ENCODE measurements at regions not wholly inside any gene's neighbourhood (a gene's known extent, or its start where the extent isn't known, plus 50 kb on each side); places are given as distances from the start of the nearest gene placed in this dataset.

DNA sequence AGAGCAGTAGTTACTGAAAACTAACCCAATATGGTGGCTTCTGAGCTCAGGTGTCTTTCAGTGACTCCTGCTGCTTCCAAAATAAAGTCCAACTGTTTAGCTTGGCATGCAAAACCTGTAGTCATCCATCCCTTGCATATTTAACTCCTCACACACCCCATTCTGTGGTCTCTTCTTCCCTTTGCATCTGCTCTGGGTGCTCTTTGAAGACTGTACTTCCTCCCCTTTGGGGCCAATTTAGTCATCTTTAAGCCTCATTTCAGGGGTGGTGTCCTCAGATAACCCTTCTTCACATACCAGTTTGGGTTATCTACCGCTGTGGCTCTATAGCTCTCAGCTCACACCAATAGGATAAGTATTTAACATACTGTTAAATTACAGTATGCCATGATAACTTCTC, 209.9 kb upstream of the DMRT1 start:
- peak in 1 of 4 experiments; percentile 18 for DNase-seq

GRCh38 chr9:633461-633860, 208.0 kb upstream of the DMRT1 start:
- no peak for DNase-seq

GRCh38 chr9:636931-637591, 204.4 kb upstream of the DMRT1 start:
- DNase-seq, result no peak

DNA sequence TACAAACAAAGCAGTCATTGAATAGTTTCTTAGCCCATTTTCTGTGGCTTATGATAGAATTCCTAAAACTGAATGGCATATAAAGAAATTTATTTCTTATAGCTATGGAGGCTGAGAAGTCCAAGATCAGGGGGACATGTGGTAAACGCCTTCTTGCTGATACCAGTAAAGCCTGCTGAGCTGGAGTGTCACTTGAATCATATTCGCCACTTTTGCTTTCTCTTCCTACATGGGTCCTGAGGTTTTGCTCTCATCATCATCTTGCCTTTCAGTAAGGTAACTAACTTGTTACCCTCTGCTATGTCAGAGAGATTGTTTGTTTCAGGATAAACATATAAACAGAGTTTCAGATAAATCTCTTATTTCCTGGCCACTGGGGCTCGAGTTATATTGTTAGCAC, 203.3 kb upstream of the DMRT1 start:
- DNase-seq, result no peak

- peak in 3 of 4 experiments; percentile 33 to 69 (median 66) for DNase-seq
These were observed 199.5 kb upstream of the DMRT1 start for GRCh38 chr9:642014-642413.

GRCh38 chr9:643966-644365, 197.5 kb upstream of the DMRT1 start:
- peak in 2 of 4 experiments; percentile 50 to 53 for DNase-seq

DNA sequence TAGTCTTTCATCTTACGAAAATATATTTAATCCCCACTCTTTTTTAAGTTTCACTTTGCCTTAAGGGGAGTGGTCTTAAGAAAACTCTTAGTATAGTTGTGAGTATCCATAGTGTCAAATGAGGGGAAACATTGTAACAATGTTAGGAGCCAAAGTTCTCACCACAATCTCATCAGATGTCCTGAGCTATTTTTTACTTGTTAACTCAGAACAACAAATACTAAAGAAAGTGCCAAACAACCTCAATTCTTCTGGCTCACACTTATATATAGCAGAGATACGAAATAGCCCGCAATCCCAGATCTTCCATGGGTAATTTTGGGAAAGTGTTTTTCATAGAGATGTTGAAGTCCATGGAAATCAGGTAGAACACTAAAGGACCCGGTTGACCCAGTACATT, 194.0 kb upstream of the DMRT1 start:
- no peak for DNase-seq

GRCh38 chr9:649128-650074, 192.1 kb upstream of the DMRT1 start:
- DNase-seq, result no peak

GRCh38 chr9:650362-650761, 191.1 kb upstream of the DMRT1 start:
- DNase-seq, result peak; percentile 26 to 59 (median 43)

DNA sequence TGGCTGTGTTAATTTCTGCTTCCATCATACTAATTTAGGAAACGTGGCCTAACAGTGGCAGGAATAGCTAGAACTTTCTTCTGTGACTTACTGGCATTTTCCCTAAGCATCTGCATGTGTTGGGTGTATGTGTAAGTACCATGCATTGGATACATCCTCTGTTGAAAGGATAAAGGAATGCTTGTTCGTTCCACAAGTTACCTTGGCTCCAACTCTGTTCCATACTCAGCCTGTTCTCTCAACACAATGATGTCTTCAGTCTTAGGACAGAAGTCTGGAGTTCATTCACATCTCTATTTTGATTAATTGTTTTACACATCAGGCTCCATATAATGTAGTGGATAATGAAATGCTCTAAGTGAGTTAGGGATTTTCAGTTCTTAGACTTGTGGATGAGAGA, 190.1 kb upstream of the DMRT1 start:
- DNase-seq, result no peak

DNA sequence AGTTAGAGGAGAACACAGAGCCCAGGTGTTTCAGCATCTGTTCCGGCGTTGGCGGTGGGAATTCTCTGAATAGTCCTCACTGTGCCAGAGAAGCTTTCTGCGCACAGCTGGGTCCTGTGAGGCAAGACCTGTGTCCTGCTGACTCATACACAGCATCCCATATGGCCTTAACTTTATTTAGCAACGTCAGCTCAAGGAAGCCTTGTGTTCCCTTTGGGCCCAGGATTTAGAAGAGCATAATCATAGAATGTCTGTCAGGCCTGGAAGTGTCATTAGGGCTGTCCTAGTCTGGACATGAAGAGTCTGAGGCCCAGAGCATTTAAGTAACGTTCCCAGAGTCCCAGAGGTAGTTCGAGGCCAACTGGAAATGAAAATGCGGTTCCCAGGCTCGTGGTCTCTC, 188.6 kb upstream of the DMRT1 start:
- peak; percentile 65 to 84 (median 78) for DNase-seq

GRCh38 chr9:653421-653820, 188.1 kb upstream of the DMRT1 start:
- DNase-seq, result no peak

DNA sequence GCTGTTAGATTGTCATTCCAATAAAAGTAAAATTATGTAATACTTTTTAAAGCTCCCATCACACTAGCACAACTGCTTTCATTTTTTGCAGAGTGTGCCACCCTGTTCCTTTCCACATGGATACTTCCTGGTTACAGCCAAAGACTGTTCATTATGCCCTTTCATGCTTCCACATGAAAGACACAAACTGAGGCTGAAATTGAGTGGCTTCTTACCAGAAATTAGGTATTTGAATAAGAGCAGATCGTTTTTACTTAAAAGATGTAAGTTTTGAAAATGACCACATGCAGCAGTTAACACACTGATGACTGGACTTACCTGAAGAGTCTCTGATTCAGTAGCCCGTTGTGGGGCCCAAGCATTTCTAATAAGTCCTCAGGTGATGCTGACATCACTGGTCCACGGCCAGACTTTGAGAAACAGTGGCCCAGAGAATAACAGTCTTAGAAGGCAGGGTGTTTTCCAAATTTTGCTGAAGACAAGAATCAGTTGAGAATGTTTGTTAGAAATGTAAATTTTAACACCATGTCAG, 187.6 kb upstream of the DMRT1 start:
- peak in 3 of 4 experiments; percentile 16 to 34 (median 31) for DNase-seq

- DNase-seq, result peak in 3 of 4 experiments; percentile 34 to 44 (median 40)
These were observed 185.6 kb upstream of the DMRT1 start for GRCh38 chr9:655875-656274.

- peak; percentile 15 to 73 (median 45) for DNase-seq
These were observed 184.4 kb upstream of the DMRT1 start for GRCh38 chr9:656926-657568.

GRCh38 chr9:659286-659685, 182.2 kb upstream of the DMRT1 start:
- no peak for DNase-seq

DNA sequence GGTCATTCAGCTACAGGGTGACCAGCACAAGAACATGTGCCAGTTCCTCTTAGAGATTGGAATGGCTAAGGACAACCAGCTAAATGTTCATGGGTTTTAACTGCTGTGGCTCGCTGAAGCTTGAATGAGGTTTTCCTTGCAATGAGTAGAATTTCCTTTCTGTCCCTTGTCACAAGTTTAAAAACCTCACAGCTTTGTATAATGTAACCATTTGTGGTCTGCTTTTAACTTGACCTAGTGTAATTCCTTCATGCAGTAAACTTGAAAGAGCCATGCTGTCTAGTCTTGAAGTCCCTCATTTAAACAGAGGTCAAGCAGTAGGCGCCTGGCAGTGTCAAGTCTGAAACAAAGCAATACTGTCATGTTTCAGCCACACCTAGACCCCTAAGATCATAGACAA, 181.3 kb upstream of the DMRT1 start:
- peak in 1 of 4 experiments; percentile 32 for DNase-seq

DNA sequence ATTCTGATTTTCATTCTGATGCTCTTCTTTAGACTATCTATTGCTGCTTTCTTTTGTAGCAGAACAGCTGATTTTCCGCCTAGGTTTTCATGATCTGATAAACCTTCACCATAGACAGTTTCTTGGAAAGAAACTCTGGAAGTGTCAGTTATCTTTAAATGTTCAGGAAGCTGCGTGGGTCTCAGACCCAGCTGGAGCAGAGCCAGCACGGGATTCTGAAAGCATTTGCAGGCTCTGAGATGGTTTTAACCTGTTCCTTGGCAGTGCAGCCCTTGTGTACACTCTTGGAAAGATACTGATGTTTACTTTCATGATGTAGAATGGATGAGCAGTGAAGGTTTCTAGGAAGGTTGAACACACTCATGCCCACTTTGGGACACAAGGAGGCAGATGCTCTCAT, 178.0 kb upstream of the DMRT1 start:
- DNase-seq, result no peak

- DNase-seq, result no peak
These were observed 176.2 kb upstream of the DMRT1 start for GRCh38 chr9:665296-665695.

DNA sequence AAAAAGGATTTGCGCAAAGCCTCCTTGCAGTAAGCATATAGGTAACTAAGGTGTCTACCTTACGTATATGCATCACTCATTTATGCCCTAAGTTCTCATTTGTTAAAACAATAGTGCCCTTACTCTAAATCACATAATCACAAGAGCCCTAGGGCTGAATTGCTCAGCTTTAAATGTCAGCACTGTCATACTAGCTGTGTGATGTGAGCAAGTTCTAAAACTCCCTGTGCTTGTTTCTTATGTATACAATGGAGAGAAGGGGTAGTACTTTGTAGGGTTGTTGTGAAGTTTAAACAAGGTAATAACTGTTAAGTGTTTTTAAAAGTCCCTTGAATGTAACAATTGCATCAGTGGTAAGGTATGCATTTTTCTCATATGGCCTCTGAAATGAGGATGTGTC, 169.5 kb upstream of the DMRT1 start:
- no peak for DNase-seq

DNA sequence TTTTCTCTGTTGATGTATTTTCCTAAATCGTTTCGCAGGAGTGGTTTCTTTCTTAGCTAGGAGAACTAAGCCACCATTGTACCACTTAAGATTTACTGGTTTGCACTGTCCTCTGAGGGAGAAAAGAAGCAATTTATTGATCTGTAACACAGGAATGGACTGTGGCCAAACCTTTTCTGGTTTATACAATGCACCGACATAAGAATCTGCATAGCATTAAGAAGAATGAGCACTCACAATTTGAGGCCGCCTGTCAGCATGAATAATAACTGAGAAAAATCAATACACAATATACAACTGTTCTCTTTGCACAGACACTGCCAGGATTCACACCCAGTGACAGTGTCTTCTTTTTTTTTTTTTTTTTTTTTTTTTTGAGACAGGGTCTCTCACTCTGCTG, 168.6 kb upstream of the DMRT1 start:
- no peak for DNase-seq

DNA sequence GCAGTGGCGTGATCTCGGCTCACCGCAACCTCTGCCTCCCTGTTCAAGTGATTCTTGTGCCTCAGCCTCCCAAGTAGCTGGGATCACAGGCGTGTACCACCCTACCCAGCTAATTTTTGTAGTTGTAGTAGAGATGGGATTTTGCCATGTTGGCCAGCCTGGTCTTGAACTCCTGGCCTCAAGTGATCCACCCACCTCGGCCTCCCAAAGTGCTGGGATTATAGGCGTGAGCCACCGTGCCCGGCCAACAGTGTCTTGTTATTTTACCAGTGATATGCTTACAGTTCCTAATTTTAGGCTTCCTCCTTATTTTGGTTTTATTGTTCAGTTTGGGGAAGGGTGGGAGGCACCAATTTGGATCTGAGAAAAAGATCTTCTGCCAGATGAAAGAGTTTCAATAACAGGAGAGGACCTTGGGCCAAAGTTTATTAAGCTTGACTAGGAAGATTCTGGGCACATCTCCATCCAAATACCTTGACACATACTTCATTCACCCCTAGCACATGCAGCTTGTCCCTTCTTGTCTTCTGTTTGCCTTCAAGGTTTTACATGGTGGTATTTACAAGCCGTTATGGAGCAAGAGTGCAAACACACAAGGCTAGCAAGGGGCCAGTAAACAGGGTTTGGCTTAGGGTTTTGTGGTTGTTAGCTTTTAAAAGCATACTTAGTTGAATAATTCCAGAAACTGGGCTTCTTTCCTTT, 168.1 kb upstream of the DMRT1 start:
- no peak for DNase-seq

Measured in suppressor macrophage (primary cell).